Glomerular visceral epithelial cell (primary cell): ENCODE measurements at regions not wholly inside any gene's neighbourhood (a gene's known extent, or its start where the extent isn't known, plus 50 kb on each side); places are given as distances from the start of the nearest gene placed in this dataset.
A peak's percentile ranks its signal among the peaks of the same experiment; 100 is the strongest.

Experiments
- DNase-seq: peaks from one replicate; pipeline ENCODE4 v3.0.0-alpha.2; 2016; ENCODE audit errors: extremely low spot score

- no peak for DNase-seq
These were observed 221.2 kb upstream of the MAP3K7 start for GRCh38 chr6:90807791-90808701.

- no peak for DNase-seq
These were observed 218.8 kb upstream of the MAP3K7 start for GRCh38 chr6:90805619-90806155.

- DNase-seq, result no peak
These were observed 217.1 kb upstream of the MAP3K7 start for GRCh38 chr6:90803956-90804355.

GRCh38 chr6:90795078-90795477 is 208.2 kb upstream of the MAP3K7 start:
- DNase-seq, result no peak

GRCh38 chr6:90793771-90794170 is 206.9 kb upstream of the MAP3K7 start:
- no peak for DNase-seq

- DNase-seq, result peak; percentile 31
These were observed 203.8 kb upstream of the MAP3K7 start for GRCh38 chr6:90790696-90791095.

- no peak for DNase-seq
These were observed 203.2 kb upstream of the MAP3K7 start for GRCh38 chr6:90790058-90790457.

GRCh38 chr6:90788781-90789180 is 201.9 kb upstream of the MAP3K7 start:
- no peak for DNase-seq

- DNase-seq, result no peak
These were observed 200.6 kb upstream of the MAP3K7 start for GRCh38 chr6:90787446-90787845.

- DNase-seq, result no peak
These were observed 193.9 kb upstream of the MAP3K7 start for GRCh38 chr6:90780778-90781177.

GRCh38 chr6:90780141-90780540 is 193.3 kb upstream of the MAP3K7 start:
- DNase-seq, result no peak

- no peak for DNase-seq
These were observed 191.7 kb upstream of the MAP3K7 start for GRCh38 chr6:90778417-90779203.

- DNase-seq, result no peak
These were observed 183.9 kb upstream of the MAP3K7 start for GRCh38 chr6:90770778-90771177.

- no peak for DNase-seq
These were observed 179.0 kb upstream of the MAP3K7 start for GRCh38 chr6:90765895-90766294.

- no peak for DNase-seq
These were observed 178.6 kb upstream of the MAP3K7 start for GRCh38 chr6:90765491-90765890.

GRCh38 chr6:90764001-90764400 is 177.1 kb upstream of the MAP3K7 start:
- DNase-seq, result no peak

GRCh38 chr6:90759664-90760063 is 172.8 kb upstream of the MAP3K7 start:
- DNase-seq, result no peak

GRCh38 chr6:90758741-90759140 is 171.9 kb upstream of the MAP3K7 start:
- DNase-seq, result no peak

- DNase-seq, result no peak
These were observed 167.2 kb upstream of the MAP3K7 start for GRCh38 chr6:90753820-90754643.

- no peak for DNase-seq
These were observed 152.9 kb upstream of the MAP3K7 start for GRCh38 chr6:90739802-90740201.

GRCh38 chr6:90739339-90739738 is 152.5 kb upstream of the MAP3K7 start:
- DNase-seq, result no peak
